HepG2 (cell line): ENCODE measurements at regions not wholly inside any gene's neighbourhood (a gene's known extent, or its start where the extent isn't known, plus 50 kb on each side); places are given as distances from the start of the nearest gene placed in this dataset.

Experiments used
- ATAC-seq: fragments of 200-7000 bp; cut with Tn5 transposase; 3 replicates; pipeline ENCODE4 v1.9.1; 2020; ENCODE audit warnings: mild to moderate bottlenecking, moderate library complexity
- BruUV-seq: library from RNA; stranded (reverse); fragments of 400-500 nt; replicated peaks from 2 replicates; lab custom pipeline; 2021; lab: Mats Ljungman, UMichigan
- CTCF ChIA-PET: fragments of 300-600 bp; formaldehyde crosslinking; extraction: SDS; loops from one replicate; lab custom pipeline; 2021; ENCODE audit warnings: low total read pairs, inconsistent platforms, low intra/inter-chr PET ratio; lab: Yijun Ruan, JAX
- POLR2A ChIA-PET: fragments of 350-600 bp; sonication (Branson Sonifier 250); formaldehyde crosslinking; loops from one replicate; lab custom pipeline; 2020; ENCODE audit warnings: antibody characterized with exemption, inconsistent platforms; lab: Yijun Ruan, JAX
- DNase-seq: peaks from one replicate; pipeline ENCODE4 v3.0.0-alpha.2; 2015; ENCODE audit warnings: low spot score
- FAIRE-seq: peaks from 3 replicates; lab custom pipeline; 2011; peaks lifted over from hg19 to GRCh38; lab: Jason Lieb, UNC
- H2AFZ ChIP-seq: one replicate; pipeline ENCODE4 v1.6.1; 2011; ENCODE audit warnings: low read length, inconsistent platforms
- H3K27ac ChIP-seq: fragments of 300-600 bp; 3 replicates; pipeline ENCODE4 v1.8.0; 2011; ENCODE audit warnings: mixed run types, mild to moderate bottlenecking, mixed read lengths, low read length, inconsistent platforms; ENCODE audit not compliant: insufficient read depth; ENCODE audit errors: extremely low read length
- H3K27me3 ChIP-seq, 2 experiments: fragments of 200-600 bp in 1 of 2; 2 replicates in 1 of 2; 3 replicates in 1 of 2; pipeline versions ENCODE4 v1.6.0 to v1.8.0; 2011; ENCODE audit warnings: low read length in 2 of 2, mild to moderate bottlenecking in 2 of 2, moderate library complexity in 2 of 2, inconsistent platforms in 1 of 2; ENCODE audit not compliant: insufficient read depth in 2 of 2, control insufficient read depth in 1 of 2
- H3K36me3 ChIP-seq, 2 experiments: fragments of 200-600 bp in 1 of 2; replicated peaks in 1 of 2; 2 replicates in 1 of 2; 3 replicates in 1 of 2; pipeline versions ENCODE4 v1.5.1 to v1.8.0; 2011; ENCODE audit warnings: low read length in 2 of 2, inconsistent platforms in 1 of 2; ENCODE audit not compliant: insufficient read depth in 2 of 2, control insufficient read depth in 1 of 2
- H3K4me1 ChIP-seq: 2 replicates; pipeline ENCODE4 v1.5.1; 2012; ENCODE audit warnings: low read length, inconsistent platforms; ENCODE audit not compliant: insufficient read depth
- H3K4me2 ChIP-seq: 2 replicates; pipeline ENCODE4 v1.6.0; 2011; ENCODE audit warnings: low read depth, low read length, inconsistent platforms
- H3K4me3 ChIP-seq, 3 experiments: fragments of 200-600 bp in 1 of 3; sonication (generic), shearing (Covaris generic) in 1 of 3; replicated peaks in 1 of 3; 2 replicates each; pipeline ENCODE4 v1.5.1; 2011 to 2016; ENCODE audit warnings: low read length in 3 of 3, inconsistent platforms in 2 of 3, low read depth in 2 of 3, mild to moderate bottlenecking in 2 of 3, control low read depth in 1 of 3, mixed read lengths in 1 of 3; ENCODE audit not compliant: insufficient read depth in 1 of 3
- H3K79me2 ChIP-seq: one replicate; pipeline ENCODE4 v1.6.1; 2011; ENCODE audit warnings: low read length, inconsistent platforms; ENCODE audit not compliant: insufficient read depth
- H3K9ac ChIP-seq: 2 replicates; pipeline ENCODE4 v1.6.0; 2011; ENCODE audit warnings: mild to moderate bottlenecking, low read depth, low read length, inconsistent platforms; ENCODE audit not compliant: insufficient read depth
- H3K9me3 ChIP-seq: 2 replicates; pipeline ENCODE4 v1.5.1; 2012; ENCODE audit warnings: mild to moderate bottlenecking, low read length
- H4K20me1 ChIP-seq: 2 replicates; pipeline ENCODE4 v1.6.0; 2011; ENCODE audit warnings: inconsistent platforms, mild to moderate bottlenecking, low read length, moderate library complexity; ENCODE audit not compliant: insufficient read depth
- CAMTA2 ChIP-seq: sonication (generic); formaldehyde crosslinking; IDR thresholded peaks from 2 replicates; pipeline ENCODE4 v1.4.0; 2020; ENCODE audit warnings: mild to moderate bottlenecking, missing genetic modification reagents, borderline replicate concordance
- HDAC1 ChIP-seq: sonication (generic); formaldehyde crosslinking; IDR thresholded peaks from 2 replicates; pipeline ENCODE4 v1.5.1; 2020; ENCODE audit warnings: mild to moderate bottlenecking, missing genetic modification reagents
- KLF11 ChIP-seq: IDR thresholded peaks from 2 replicates; pipeline ENCODE4 v1.6.1; 2016; ENCODE audit warnings: missing compliant biosample characterization
- MATR3 ChIP-seq: sonication (generic); formaldehyde crosslinking; IDR thresholded peaks from 2 replicates; pipeline ENCODE4 v1.4.0; 2020; ENCODE audit warnings: missing genetic modification reagents
- MXD3 ChIP-seq: IDR thresholded peaks from 2 replicates; pipeline ENCODE4 v1.6.1; 2016; ENCODE audit warnings: mild to moderate bottlenecking, missing biosample characterization, missing genetic modification reagents
- REST ChIP-seq, 2 experiments: IDR thresholded peaks; 2 replicates each; pipeline ENCODE4 v1.6.1; 2011 to 2012; ENCODE audit warnings: low read length in 2 of 2, borderline replicate concordance in 1 of 2, low read depth in 1 of 2, mild to moderate bottlenecking in 1 of 2, moderate library complexity in 1 of 2
- ZNF550 ChIP-seq: sonication (generic); formaldehyde crosslinking; IDR thresholded peaks from 2 replicates; pipeline ENCODE4 v1.4.0; 2020; ENCODE audit warnings: mild to moderate bottlenecking, missing genetic modification reagents, borderline replicate concordance
- ZNF609 ChIP-seq: sonication (generic); formaldehyde crosslinking; IDR thresholded peaks from 2 replicates; pipeline ENCODE4 v1.4.0; 2020; ENCODE audit warnings: mild to moderate bottlenecking, missing genetic modification reagents, borderline replicate concordance
- WGBS: methylation state at CpG from one replicate; pipeline ENCODE4 v1.1.6; 2017; ENCODE audit warnings: low lambda C conversion rate; 5-methylcytosine and 5-hydroxymethylcytosine counted together
- in situ Hi-C: cut with HindIII; loops from 2 replicates; pipeline ENCODE4 v1.10.0; 2017; ENCODE audit warnings: low pct_unique_long_range_greater_than_20kb; ENCODE audit not compliant: extremely low pct_ligation_motif_present
- intact Hi-C: fragments of 100-400 bp; cut with micrococcal nuclease; formaldehyde crosslinking; loops from one replicate; pipeline ENCODE4 v1.10.0; 2022; ENCODE audit not compliant: unreplicated experiment
- TF ChIP-seq, protein P1 (sequence below): sonication (generic); formaldehyde crosslinking; IDR thresholded peaks from 2 replicates; pipeline ENCODE4 v1.4.0; 2020; ENCODE audit warnings: missing genetic modification reagents

GRCh38 chrX:20670611-20671010, 403.9 kb upstream of the RPS6KA3 start:
- no peaks in the 10 kb centered on the region for H3K36me3 ChIP-seq
- H4K20me1 ChIP-seq: no peaks in the 10 kb centered on the region
- DNase-seq (no peak), FAIRE-seq (no peak), ATAC-seq (no peak)
- H3K4me2 ChIP-seq: no peak overlapping the region
- WGBS: 26% methylated on average over 3 of the region's 3 CpGs
- H3K79me2 ChIP-seq: no peaks in the 10 kb centered on the region
- no peaks in the 10 kb centered on the region for H3K9me3 ChIP-seq
- in situ Hi-C loops (no loop called here), intact Hi-C loops (no loop called here)
- POLR2A ChIA-PET: no interaction called here
- no peak overlapping the region for H3K4me3 ChIP-seq
- CTCF ChIA-PET: no interaction called here
- no peak overlapping the region for H3K9ac ChIP-seq
- H3K4me1 ChIP-seq: no peaks in the 10 kb centered on the region
- no peak overlapping the region for H3K27ac ChIP-seq
- H3K27me3 ChIP-seq: no peaks in the 10 kb centered on the region
- H2AFZ ChIP-seq: no peak overlapping the region
- no TSS peak for BruUV-seq
- TF ChIP-seq MXD3 (CRISPR knock-in tag) (no peak), CAMTA2 (CRISPR knock-in tag) (no peak), ZNF550 (no peak), MATR3 (CRISPR knock-in tag) (no peak), ZNF609 (CRISPR knock-in tag) (no peak), REST (IDR thresholded peaks at IDR 0.05; ENCODE audit: borderline replicate concordance in 1 of 2, low read depth in 1 of 2, low read length in 2 of 2) (no peak), KLF11 (no peak), HDAC1 (CRISPR knock-in tag) (no peak)
- TF ChIP-seq, protein P1, sequence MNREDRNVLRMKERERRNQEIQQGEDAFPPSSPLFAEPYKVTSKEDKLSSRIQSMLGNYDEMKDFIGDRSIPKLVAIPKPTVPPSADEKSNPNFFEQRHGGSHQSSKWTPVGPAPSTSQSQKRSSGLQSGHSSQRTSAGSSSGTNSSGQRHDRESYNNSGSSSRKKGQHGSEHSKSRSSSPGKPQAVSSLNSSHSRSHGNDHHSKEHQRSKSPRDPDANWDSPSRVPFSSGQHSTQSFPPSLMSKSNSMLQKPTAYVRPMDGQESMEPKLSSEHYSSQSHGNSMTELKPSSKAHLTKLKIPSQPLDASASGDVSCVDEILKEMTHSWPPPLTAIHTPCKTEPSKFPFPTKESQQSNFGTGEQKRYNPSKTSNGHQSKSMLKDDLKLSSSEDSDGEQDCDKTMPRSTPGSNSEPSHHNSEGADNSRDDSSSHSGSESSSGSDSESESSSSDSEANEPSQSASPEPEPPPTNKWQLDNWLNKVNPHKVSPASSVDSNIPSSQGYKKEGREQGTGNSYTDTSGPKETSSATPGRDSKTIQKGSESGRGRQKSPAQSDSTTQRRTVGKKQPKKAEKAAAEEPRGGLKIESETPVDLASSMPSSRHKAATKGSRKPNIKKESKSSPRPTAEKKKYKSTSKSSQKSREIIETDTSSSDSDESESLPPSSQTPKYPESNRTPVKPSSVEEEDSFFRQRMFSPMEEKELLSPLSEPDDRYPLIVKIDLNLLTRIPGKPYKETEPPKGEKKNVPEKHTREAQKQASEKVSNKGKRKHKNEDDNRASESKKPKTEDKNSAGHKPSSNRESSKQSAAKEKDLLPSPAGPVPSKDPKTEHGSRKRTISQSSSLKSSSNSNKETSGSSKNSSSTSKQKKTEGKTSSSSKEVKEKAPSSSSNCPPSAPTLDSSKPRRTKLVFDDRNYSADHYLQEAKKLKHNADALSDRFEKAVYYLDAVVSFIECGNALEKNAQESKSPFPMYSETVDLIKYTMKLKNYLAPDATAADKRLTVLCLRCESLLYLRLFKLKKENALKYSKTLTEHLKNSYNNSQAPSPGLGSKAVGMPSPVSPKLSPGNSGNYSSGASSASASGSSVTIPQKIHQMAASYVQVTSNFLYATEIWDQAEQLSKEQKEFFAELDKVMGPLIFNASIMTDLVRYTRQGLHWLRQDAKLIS: no peak
